Prostate gland (tissue), 2 donors: ENCODE measurements at regions not wholly inside any gene's neighbourhood (a gene's known extent, or its start where the extent isn't known, plus 50 kb on each side); places are given as distances from the start of the nearest gene placed in this dataset.

Experiments
- CTCF ChIP-seq, 4 experiments: fragments of 200-600 bp in 2 of 4; fragments of 450-650 bp in 2 of 4; sonication (generic) in 2 of 4; IDR thresholded peaks; 1 replicate in 3 of 4; 2 replicates in 1 of 4; pipeline ENCODE4 v1.5.1; 2016 to 2019; ENCODE audit warnings: antibody characterized with exemption in 4 of 4, mild to moderate bottlenecking in 2 of 4, moderate library complexity in 2 of 4
- POLR2A ChIP-seq: fragments of 450-650 bp; IDR thresholded peaks from one replicate; pipeline ENCODE4 v1.6.1; 2016; ENCODE audit warnings: antibody characterized with exemption, mild to moderate bottlenecking
- POLR2AphosphoS5 ChIP-seq: sonication (generic); formaldehyde crosslinking; IDR thresholded peaks from one replicate; pipeline ENCODE4 v1.6.1; 2017; ENCODE audit warnings: antibody characterized with exemption

- TF ChIP-seq CTCF (IDR thresholded peaks at IDR 0.05), result peak in 3 of 4 experiments; percentile 29 to 38 (median 34)
- no peak for TF ChIP-seq POLR2A
- no peak for TF ChIP-seq POLR2AphosphoS5
Observed at GRCh38 chr4:106502106-106502699, 133.6 kb upstream of the GIMD1 start.
